IPS DF 6.9 (cell line): ENCODE measurements at regions not wholly inside any gene's neighbourhood (a gene's known extent, or its start where the extent isn't known, plus 50 kb on each side); places are given as distances from the start of the nearest gene placed in this dataset.

Experiments
- DNase-seq: peaks from one replicate; pipeline ENCODE4 v3.0.0-alpha.2; 2013; ENCODE audit warnings: low read depth, low spot score
- H3K27ac ChIP-seq: one replicate; pipeline ENCODE4 v1.5.1; 2013; ENCODE audit warnings: low read length, control low read depth
- H3K27me3 ChIP-seq: 2 replicates; pipeline ENCODE4 v1.6.1; 2013; ENCODE audit warnings: mild to moderate bottlenecking, low read length; ENCODE audit not compliant: control insufficient read depth, insufficient read depth
- H3K36me3 ChIP-seq: 2 replicates; pipeline ENCODE4 v1.6.1; 2013; ENCODE audit warnings: low read length; ENCODE audit not compliant: control insufficient read depth, insufficient read depth
- H3K4me1 ChIP-seq: 2 replicates; pipeline ENCODE4 v1.6.1; 2013; ENCODE audit warnings: low read length; ENCODE audit not compliant: control insufficient read depth, insufficient read depth
- H3K4me3 ChIP-seq: 2 replicates; pipeline ENCODE4 v1.5.1; 2013; ENCODE audit warnings: mild to moderate bottlenecking, low read length
- H3K9me3 ChIP-seq: 2 replicates; pipeline ENCODE4 v1.6.1; 2013; ENCODE audit warnings: low read length, inconsistent platforms; ENCODE audit not compliant: control insufficient read depth, insufficient read depth
- WGBS: extraction: QIAGEN DNeasy Blood & Tissue Kit; methylation state at CpG from one replicate; pipeline ENCODE4 v1.1.7; 2013; ENCODE audit warnings: mixed read lengths, missing lambda C conversion rate; ENCODE audit not compliant: insufficient read length, insufficient coverage; 5-methylcytosine and 5-hydroxymethylcytosine counted together

- no CpG with 5 or more reads among the region's 7 CpGs for WGBS
- Histone ChIP-seq H3K27me3 (no peaks in the 10 kb centered on the region), H3K9me3 (no peaks in the 10 kb centered on the region), H3K4me3 (no peak overlapping the region), H3K27ac (no peak overlapping the region), H3K4me1 (no peaks in the 10 kb centered on the region), H3K36me3 (no peaks in the 10 kb centered on the region)
- no peak for DNase-seq
These were observed 69.7 kb upstream of the LY86 start for GRCh38 chr6:6518631-6519427.

- 100% methylated on average over 5 of the region's 8 CpGs for WGBS
- Histone ChIP-seq H3K4me3 (no peak overlapping the region), H3K27me3 (no peaks in the 10 kb centered on the region), H3K36me3 (no peaks in the 10 kb centered on the region), H3K9me3 (no peaks in the 10 kb centered on the region), H3K4me1 (no peaks in the 10 kb centered on the region), H3K27ac (no peak overlapping the region)
- no peak for DNase-seq
These were observed 66.5 kb upstream of the LY86 start for GRCh38 chr6:6521961-6522482.

DNA sequence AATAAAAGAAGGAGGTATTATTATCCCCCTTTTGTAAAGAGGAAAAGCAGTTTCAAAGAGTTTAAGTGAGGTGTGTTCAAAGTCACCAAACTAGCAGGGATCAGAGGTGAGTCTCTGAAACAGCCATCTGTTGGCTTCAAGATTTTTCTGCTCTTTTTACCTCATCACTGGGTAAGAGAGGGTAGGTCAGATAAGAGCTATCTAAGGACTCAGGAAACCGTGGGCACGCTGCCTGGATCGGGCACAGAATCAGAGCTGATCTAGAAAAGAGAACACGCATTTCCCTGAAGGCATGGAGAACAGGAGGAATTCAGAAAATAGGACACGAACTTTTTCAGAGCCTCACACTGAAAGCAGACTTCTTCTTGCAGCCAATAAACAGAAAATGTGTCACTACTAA lies 65.8 kb upstream of the LY86 start:
- DNase-seq, result no peak
- no CpG with 5 or more reads among the region's 5 CpGs for WGBS
- Histone ChIP-seq H3K27ac (no peak overlapping the region), H3K4me3 (no peak overlapping the region), H3K27me3 (no peaks in the 10 kb centered on the region), H3K36me3 (no peaks in the 10 kb centered on the region), H3K4me1 (no peaks in the 10 kb centered on the region), H3K9me3 (no peaks in the 10 kb centered on the region)

GRCh38 chr6:6524951-6525350 lies 63.6 kb upstream of the LY86 start:
- no peak overlapping the region for H3K4me3 ChIP-seq
- no peaks in the 10 kb centered on the region for H3K36me3 ChIP-seq
- no peaks in the 10 kb centered on the region for H3K4me1 ChIP-seq
- DNase-seq, result no peak
- no peak overlapping the region for H3K27ac ChIP-seq
- H3K27me3 ChIP-seq, result no peaks in the 10 kb centered on the region
- H3K9me3 ChIP-seq, result no peaks in the 10 kb centered on the region
- no CpG with 5 or more reads among the region's 3 CpGs for WGBS

DNA sequence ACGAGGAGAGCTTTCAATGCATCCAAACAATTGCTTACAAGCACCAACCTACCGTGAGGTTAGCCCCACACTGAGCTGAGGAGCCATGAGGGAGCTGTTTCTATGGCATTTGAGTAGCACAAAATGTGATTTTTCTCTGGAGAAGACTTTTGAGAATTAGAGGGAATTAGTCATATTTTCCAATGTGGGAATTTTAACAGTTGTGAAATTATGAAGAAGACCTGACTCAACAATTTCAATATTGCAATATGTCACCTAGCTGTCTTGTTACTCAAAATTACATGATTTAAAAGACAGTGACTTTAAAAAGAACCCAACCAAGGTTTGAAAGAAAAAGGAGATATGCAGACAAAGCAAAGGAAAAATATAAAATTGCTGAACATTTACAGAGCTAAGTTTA lies 62.6 kb upstream of the LY86 start:
- Histone ChIP-seq H3K4me1 (no peaks in the 10 kb centered on the region), H3K9me3 (no peaks in the 10 kb centered on the region), H3K27ac (no peak overlapping the region), H3K36me3 (no peaks in the 10 kb centered on the region), H3K27me3 (no peaks in the 10 kb centered on the region), H3K4me3 (no peak overlapping the region)
- DNase-seq, result no peak
- no CpG with 5 or more reads among the region's 2 CpGs for WGBS

DNA sequence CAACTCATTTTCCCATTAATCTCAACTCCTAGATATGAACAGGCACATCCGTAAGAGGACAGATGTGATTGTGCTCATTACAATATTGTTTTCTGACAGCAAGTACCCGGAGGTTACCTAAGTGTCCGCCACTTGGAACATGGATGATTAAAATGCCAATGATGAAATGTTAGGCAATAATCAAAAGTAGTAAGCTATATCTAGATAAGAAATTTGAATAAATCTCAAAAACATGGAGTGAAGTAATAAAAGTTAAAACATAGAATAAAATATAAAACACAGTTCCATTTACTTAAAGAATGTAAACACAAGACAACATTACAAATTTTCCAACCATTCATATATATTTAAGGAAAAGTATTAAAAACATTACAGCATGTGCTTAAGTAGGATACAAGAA lies 59.2 kb upstream of the LY86 start:
- no peaks in the 10 kb centered on the region for H3K27me3 ChIP-seq
- no CpG with 5 or more reads among the region's 3 CpGs for WGBS

DNA sequence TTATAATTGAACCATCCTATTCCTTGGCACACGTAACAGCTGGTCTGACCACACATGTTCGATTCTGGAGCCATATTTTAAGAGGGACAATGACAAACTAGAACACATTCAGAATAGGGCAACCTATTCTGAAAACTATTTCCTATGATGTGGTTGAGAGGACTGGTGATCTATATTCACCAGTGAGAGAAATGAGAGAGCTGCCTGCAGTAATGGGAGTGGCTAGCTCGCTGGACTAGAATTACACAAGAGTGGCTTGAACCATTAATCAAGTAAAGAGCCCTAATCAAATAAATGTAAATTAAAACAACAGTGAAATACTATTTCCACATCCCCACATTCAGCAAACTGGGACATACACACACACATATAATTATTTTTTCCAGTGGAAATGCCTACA lies 55.3 kb upstream of the LY86 start:
- no CpG with 5 or more reads among the region's 3 CpGs for WGBS
- no peak for DNase-seq
- no peaks in the 10 kb centered on the region for H3K9me3 ChIP-seq
- no peak overlapping the region for H3K27ac ChIP-seq
- no peaks in the 10 kb centered on the region for H3K36me3 ChIP-seq
- H3K4me3 ChIP-seq, result no peak overlapping the region
- no peaks in the 10 kb centered on the region for H3K27me3 ChIP-seq
- no peaks in the 10 kb centered on the region for H3K4me1 ChIP-seq

More for the DNA sequence above, 59.2 kb upstream of the LY86 start:
- no peaks in the 10 kb centered on the region for H3K36me3 ChIP-seq
- no peak for DNase-seq
- H3K4me3 ChIP-seq, result no peak overlapping the region
- no peaks in the 10 kb centered on the region for H3K4me1 ChIP-seq
- no peak overlapping the region for H3K27ac ChIP-seq
- H3K9me3 ChIP-seq, result no peaks in the 10 kb centered on the region

DNA sequence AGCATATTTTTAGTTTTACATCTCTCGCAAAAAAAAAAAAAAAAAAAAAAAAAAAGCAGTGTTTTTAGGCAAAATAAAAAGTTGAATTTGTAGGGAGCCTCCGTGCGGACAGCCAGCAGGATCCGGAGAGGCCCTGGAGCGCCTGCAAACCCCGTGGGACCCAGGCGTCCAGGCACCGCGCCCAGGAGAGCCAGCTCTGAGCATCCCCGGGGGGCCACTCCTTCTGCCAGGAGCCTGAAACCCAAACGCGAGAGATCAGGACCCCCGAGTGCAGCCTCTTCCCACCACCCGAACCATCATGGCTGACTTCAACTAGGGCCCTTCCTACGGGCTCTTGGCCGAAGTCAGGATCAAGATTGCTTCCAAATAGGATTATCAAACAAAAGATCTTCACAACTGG lies 54.1 kb upstream of the LY86 start:
- Histone ChIP-seq H3K36me3 (no peaks in the 10 kb centered on the region), H3K4me1 (no peaks in the 10 kb centered on the region), H3K9me3 (no peaks in the 10 kb centered on the region), H3K27me3 (no peaks in the 10 kb centered on the region), H3K4me3 (no peak overlapping the region), H3K27ac (no peak overlapping the region)
- WGBS, result no CpG with 5 or more reads among the region's 16 CpGs
- no peak for DNase-seq

DNA sequence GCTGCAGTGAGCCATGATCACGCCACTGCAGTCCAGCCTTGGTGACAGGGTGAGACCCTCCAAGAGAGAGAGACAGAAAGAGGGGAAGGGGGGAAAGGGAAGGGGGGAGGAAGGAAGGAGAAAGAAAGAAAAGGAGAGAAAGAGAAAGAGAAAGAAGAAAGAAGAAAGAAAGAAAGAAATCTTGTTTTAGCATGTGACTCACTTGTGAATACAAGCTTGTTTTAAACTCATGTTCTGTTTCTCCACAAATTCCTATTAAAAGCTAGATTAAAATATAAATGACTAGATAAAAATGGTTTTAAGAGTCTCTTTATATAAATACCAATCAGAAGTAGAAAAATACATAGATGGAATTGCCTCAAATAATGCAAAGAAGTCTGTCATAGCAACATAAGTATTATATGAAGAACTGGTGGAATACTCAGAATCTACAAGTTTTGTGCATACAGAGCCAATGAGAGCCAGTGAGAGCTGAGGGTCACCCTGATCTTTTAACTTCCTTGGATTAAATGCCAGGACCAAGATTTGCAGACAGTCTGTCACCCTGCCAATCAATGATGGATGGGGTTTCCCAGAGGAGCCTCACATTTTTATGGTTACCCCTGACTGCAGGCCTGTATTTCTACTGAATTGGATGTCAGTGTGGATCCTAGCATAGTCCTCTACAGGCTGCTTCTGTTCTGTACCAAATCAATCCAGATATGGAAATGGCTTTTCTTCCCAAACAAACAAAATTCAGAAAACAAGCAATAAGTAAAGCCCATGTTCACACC lies 50.8 kb upstream of the LY86 start:
- Histone ChIP-seq H3K27ac (no peak overlapping the region), H3K27me3 (no peaks in the 10 kb centered on the region), H3K4me3 (no peak overlapping the region), H3K4me1 (no peaks in the 10 kb centered on the region), H3K36me3 (no peaks in the 10 kb centered on the region), H3K9me3 (no peaks in the 10 kb centered on the region)
- no peak for DNase-seq
- WGBS, result no CpG with 5 or more reads among the region's 1 CpG

DNA sequence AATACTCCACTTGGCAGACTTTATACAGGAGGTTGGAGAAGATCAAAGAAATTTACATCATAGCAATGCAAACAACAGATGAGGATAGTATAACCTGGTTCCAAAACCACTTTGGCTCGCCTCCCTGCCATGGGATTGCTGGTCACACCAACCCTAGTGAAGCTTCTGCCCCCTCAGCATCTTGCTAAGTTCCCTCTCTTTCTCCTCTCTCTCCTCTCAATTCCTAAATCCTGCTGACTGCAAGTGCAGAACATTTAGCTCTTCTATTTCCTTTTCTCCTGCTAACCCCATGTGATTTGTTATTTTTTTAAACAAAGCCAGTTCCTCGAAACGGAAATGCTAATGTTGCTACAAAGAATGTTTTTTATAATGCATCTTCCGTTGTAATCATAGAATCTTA lies 50.3 kb upstream of the LY86 start:
- no CpG with 5 or more reads among the region's 4 CpGs for WGBS
- no peak overlapping the region for H3K4me3 ChIP-seq
- H3K9me3 ChIP-seq, result no peaks in the 10 kb centered on the region
- no peaks in the 10 kb centered on the region for H3K36me3 ChIP-seq
- no peak overlapping the region for H3K27ac ChIP-seq
- no peaks in the 10 kb centered on the region for H3K4me1 ChIP-seq
- H3K27me3 ChIP-seq, result no peaks in the 10 kb centered on the region
- no peak for DNase-seq
